HEK293 (cell line): ENCODE measurements at regions not wholly inside any gene's neighbourhood (a gene's known extent, or its start where the extent isn't known, plus 50 kb on each side); places are given as distances from the start of the nearest gene placed in this dataset.

Source experiments
- CTCF ChIA-PET: fragments of 350-600 bp; formaldehyde crosslinking; extraction: SDS; loops from one replicate; lab custom pipeline; 2021; ENCODE audit warnings: antibody characterized with exemption; lab: Yijun Ruan, JAX
- POLR2A ChIA-PET: fragments of 300-600 bp; formaldehyde crosslinking; extraction: SDS; loops from one replicate; lab custom pipeline; 2020; ENCODE audit warnings: antibody characterized with exemption, inconsistent platforms; lab: Yijun Ruan, JAX
- H3K27ac ChIP-seq: fragments of 200-500 bp; sonication (Bioruptor generic); 2 replicates; pipeline ENCODE4 v1.5.1; 2014; ENCODE audit warnings: low read depth, low read length, control low read depth, inconsistent platforms; ENCODE audit errors: extremely low read depth
- H3K36me3 ChIP-seq, 2 experiments: fragments of 200-500 bp in 1 of 2; sonication (Bioruptor generic) in 1 of 2; 1 replicate in 1 of 2; 2 replicates in 1 of 2; pipeline ENCODE4 v1.5.1; 2014 to 2017; ENCODE audit warnings: inconsistent platforms in 2 of 2, low read length in 2 of 2; ENCODE audit not compliant: control insufficient read depth in 2 of 2, insufficient read depth in 1 of 2
- H3K4me1 ChIP-seq: fragments of 200-500 bp; sonication (Bioruptor generic); 2 replicates; pipeline ENCODE4 v1.5.1; 2014; ENCODE audit warnings: mild to moderate bottlenecking, low read length, inconsistent platforms; ENCODE audit not compliant: control insufficient read depth, insufficient read depth
- H3K4me3 ChIP-seq: 2 replicates; pipeline ENCODE4 v1.5.1; 2011; ENCODE audit warnings: low read depth, mild to moderate bottlenecking, control low read depth, low read length, moderate library complexity
- H3K9me3 ChIP-seq: fragments of 200-500 bp; sonication (Bioruptor generic); 2 replicates; pipeline ENCODE4 v1.5.1; 2014; ENCODE audit warnings: low read depth, low read length, inconsistent platforms; ENCODE audit not compliant: control insufficient read depth, insufficient read depth
- EGR2 ChIP-seq: fragments of 450-650 bp; formaldehyde crosslinking; IDR thresholded peaks from 2 replicates; pipeline ENCODE4 v1.5.1; 2016; ENCODE audit warnings: low read depth, missing biosample characterization, missing genetic modification characterization
- GLI2 ChIP-seq: fragments of 450-650 bp; formaldehyde crosslinking; IDR thresholded peaks from 2 replicates; pipeline ENCODE4; 2017; ENCODE audit warnings: missing biosample characterization, missing genetic modification characterization, low read depth, borderline replicate concordance
- KLF1 ChIP-seq: fragments of 450-650 bp; formaldehyde crosslinking; IDR thresholded peaks from 2 replicates; pipeline ENCODE4 v1.5.1; 2016; ENCODE audit warnings: missing biosample characterization, missing genetic modification characterization
- KLF16 ChIP-seq: fragments of 450-650 bp; formaldehyde crosslinking; IDR thresholded peaks from 2 replicates; pipeline ENCODE4 v1.5.1; 2017; ENCODE audit warnings: missing biosample characterization, missing genetic modification characterization
- TSHZ1 ChIP-seq: fragments of 450-650 bp; formaldehyde crosslinking; IDR thresholded peaks from 2 replicates; pipeline ENCODE4 v1.5.1; 2016; ENCODE audit warnings: missing biosample characterization, missing genetic modification characterization, borderline replicate concordance
- ZBTB20 ChIP-seq: fragments of 450-650 bp; formaldehyde crosslinking; IDR thresholded peaks from 2 replicates; pipeline ENCODE4 v1.5.1; 2016; ENCODE audit warnings: missing biosample characterization, missing genetic modification characterization
- ZBTB26 ChIP-seq: fragments of 450-650 bp; formaldehyde crosslinking; optimal IDR thresholded peaks from 2 replicates; pipeline ENCODE3; 2016; ENCODE audit warnings: missing biosample characterization, mild to moderate bottlenecking, missing genetic modification characterization
- ZBTB48 ChIP-seq: fragments of 450-650 bp; formaldehyde crosslinking; IDR thresholded peaks from 2 replicates; pipeline ENCODE4 v1.5.1; 2016; ENCODE audit warnings: missing biosample characterization, missing genetic modification characterization
- ZNF211 ChIP-seq: fragments of 450-650 bp; formaldehyde crosslinking; IDR thresholded peaks from 2 replicates; pipeline ENCODE4 v1.5.1; 2016; ENCODE audit warnings: low read depth, missing biosample characterization, missing genetic modification characterization
- ZNF26 ChIP-seq: fragments of 450-650 bp; formaldehyde crosslinking; IDR thresholded peaks from 2 replicates; pipeline ENCODE4 v1.5.1; 2016; ENCODE audit warnings: missing biosample characterization, missing genetic modification characterization
- ZNF366 ChIP-seq: fragments of 450-650 bp; formaldehyde crosslinking; conservative IDR thresholded peaks from 2 replicates; pipeline ENCODE4 v1.5.1; 2016; ENCODE audit warnings: missing biosample characterization, missing genetic modification characterization
- ZNF488 ChIP-seq: fragments of 450-650 bp; formaldehyde crosslinking; IDR thresholded peaks from 2 replicates; pipeline ENCODE4 v1.5.1; 2016; ENCODE audit warnings: missing biosample characterization, missing genetic modification characterization
- ZNF510 ChIP-seq: fragments of 450-650 bp; formaldehyde crosslinking; IDR thresholded peaks from 2 replicates; pipeline ENCODE4 v1.5.1; 2018; ENCODE audit warnings: mild to moderate bottlenecking, missing genetic modification characterization, missing biosample characterization; ENCODE audit not compliant: insufficient replicate concordance
- ZNF555 ChIP-seq: fragments of 450-650 bp; formaldehyde crosslinking; conservative IDR thresholded peaks from 2 replicates; pipeline ENCODE4 v1.5.1; 2017; ENCODE audit warnings: missing biosample characterization, mild to moderate bottlenecking, missing genetic modification characterization, inconsistent platforms
- ZNF776 ChIP-seq: fragments of 450-650 bp; formaldehyde crosslinking; IDR thresholded peaks from 2 replicates; pipeline ENCODE4 v1.5.0; 2017; ENCODE audit warnings: missing biosample characterization, missing genetic modification characterization, borderline replicate concordance
- ZNF792 ChIP-seq: fragments of 450-650 bp; formaldehyde crosslinking; IDR thresholded peaks from 2 replicates; pipeline ENCODE4 v1.5.1; 2016; ENCODE audit warnings: missing biosample characterization, missing genetic modification characterization
- ZNF837 ChIP-seq: fragments of 450-650 bp; formaldehyde crosslinking; IDR thresholded peaks from 2 replicates; pipeline ENCODE4 v1.5.1; 2016; ENCODE audit warnings: missing biosample characterization, missing genetic modification characterization
- ZSCAN30 ChIP-seq: fragments of 450-650 bp; IDR thresholded peaks from 2 replicates; pipeline ENCODE4 v1.5.1; 2018; ENCODE audit warnings: missing biosample characterization, mild to moderate bottlenecking, missing genetic modification characterization, moderate library complexity

GRCh38 chr4:44563496-44563895 is 87.9 kb downstream of the YIPF7 start:
- ChIA-PET CTCF (no interaction called here), POLR2A (no interaction called here)
- Histone ChIP-seq H3K9me3 (no peaks in the 10 kb centered on the region), H3K36me3 (no peaks in the 10 kb centered on the region), H3K4me1 (no peaks in the 10 kb centered on the region), H3K27ac (no peak overlapping the region), H3K4me3 (no peak overlapping the region)
- TF ChIP-seq ZBTB20 (tag by site-specific recombination), result no peak
- TF ChIP-seq GLI2 (tag by site-specific recombination), result no peak
- TF ChIP-seq ZNF792 (tag by site-specific recombination), result no peak
- no peak for TF ChIP-seq ZBTB26 (tag by site-specific recombination)
- TF ChIP-seq ZNF837, result no peak
- TF ChIP-seq ZSCAN30 (tag by site-specific recombination), result no peak
- TF ChIP-seq ZNF776, result no peak
- no peak for TF ChIP-seq ZNF366
- TF ChIP-seq ZNF510, result no peak
- no peak for TF ChIP-seq ZNF26 (tag by site-specific recombination)

GRCh38 chr4:44558031-44558605 is 93.3 kb downstream of the YIPF7 start:
- no peaks in the 10 kb centered on the region for H3K9me3 ChIP-seq
- no peak overlapping the region for H3K27ac ChIP-seq
- H3K36me3 ChIP-seq, result no peaks in the 10 kb centered on the region
- CTCF ChIA-PET, result no interaction called here
- H3K4me1 ChIP-seq, result no peaks in the 10 kb centered on the region
- TF ChIP-seq ZNF488 (tag by site-specific recombination) (no peak), EGR2 (no peak), ZBTB48 (tag by site-specific recombination) (no peak), ZNF211 (no peak), KLF16 (tag by site-specific recombination) (no peak), KLF1 (no peak), TSHZ1 (tag by site-specific recombination) (no peak), ZNF555 (tag by site-specific recombination) (no peak)
- TF ChIP-seq, all 188 proteins: peak for 0
- no peak overlapping the region for H3K4me3 ChIP-seq
- POLR2A ChIA-PET, result no interaction called here
